Suppressor macrophage treated with lipopolysaccharide for 4 hours (primary cell): ENCODE measurements at regions not wholly inside any gene's neighbourhood (a gene's known extent, or its start where the extent isn't known, plus 50 kb on each side); places are given as distances from the start of the nearest gene placed in this dataset.
"Not testable (repeated sequence)": the region's sequence is repeated elsewhere in the genome, so short reads cannot be mapped to it uniquely, and the experiment has no call there.

Experiments used
- DNase-seq: peaks from one replicate; pipeline ENCODE4 v3.0.0-alpha.2; 2020

DNA sequence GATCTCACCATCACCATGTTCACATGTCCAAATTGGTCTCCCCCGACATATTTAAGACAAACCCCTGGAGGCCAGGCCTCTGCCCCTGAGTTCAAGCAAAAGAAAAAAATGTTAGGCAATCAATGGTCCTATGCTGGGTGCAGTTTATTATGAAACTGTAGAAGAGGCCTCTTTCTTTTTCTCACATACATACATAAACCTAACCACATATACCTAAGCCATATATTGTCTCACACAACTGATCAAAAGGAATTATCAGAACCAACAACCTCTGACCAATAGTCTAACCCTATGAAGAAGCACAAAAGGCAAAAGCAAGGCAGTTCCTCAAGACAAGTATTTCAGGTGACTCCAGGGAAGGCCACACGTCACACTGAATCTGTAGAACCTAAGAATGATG lies 49.9 kb downstream of the ILRUN start:
- no peak for DNase-seq

GRCh38 chr6:34645627-34646026 lies 50.9 kb downstream of the ILRUN start:
- DNase-seq: no peak

GRCh38 chr6:34644716-34645115 lies 51.9 kb downstream of the ILRUN start:
- peak; percentile 73 for DNase-seq

DNA sequence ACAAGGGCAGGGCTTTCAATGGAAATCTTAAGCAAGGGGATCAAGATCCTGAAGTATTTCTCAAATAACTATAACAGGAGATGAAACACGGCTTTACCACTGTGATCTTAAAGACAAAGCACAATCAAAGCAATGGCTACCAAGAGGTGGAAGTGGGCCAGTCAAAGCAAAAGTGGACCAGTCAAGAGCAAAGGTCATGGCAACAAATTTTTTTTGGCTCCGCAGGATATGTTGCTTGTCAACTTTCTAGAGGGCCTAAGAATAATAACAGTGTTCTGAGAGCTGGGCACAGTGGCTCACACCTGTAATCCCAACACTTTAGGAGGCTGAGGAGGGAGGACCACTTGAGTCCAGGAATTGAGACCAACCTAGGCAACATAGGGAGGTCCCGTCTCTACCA lies 54.1 kb downstream of the ILRUN start:
- DNase-seq: no peak

- not testable (repeated sequence) for DNase-seq
Measured at GRCh38 chr6:34640074-34640849, 56.3 kb downstream of the ILRUN start.

- DNase-seq: no peak
Measured at GRCh38 chr6:34638834-34639736, 57.5 kb downstream of the ILRUN start.

- no peak for DNase-seq
Measured at GRCh38 chr6:34633785-34634184, 62.8 kb downstream of the ILRUN start.

- DNase-seq: no peak
Measured at GRCh38 chr6:34633256-34633655, 63.3 kb downstream of the ILRUN start.

GRCh38 chr6:34630040-34630439 lies 66.5 kb downstream of the ILRUN start:
- peak; percentile 17 for DNase-seq

GRCh38 chr6:34627296-34627695 lies 69.3 kb downstream of the ILRUN start:
- DNase-seq: no peak

- DNase-seq: no peak
Measured at GRCh38 chr6:34618430-34619182, 62.5 kb upstream of the SPDEF start.

- DNase-seq: peak; percentile 36
Measured at GRCh38 chr6:34617231-34617630, 61.1 kb upstream of the SPDEF start.

DNA sequence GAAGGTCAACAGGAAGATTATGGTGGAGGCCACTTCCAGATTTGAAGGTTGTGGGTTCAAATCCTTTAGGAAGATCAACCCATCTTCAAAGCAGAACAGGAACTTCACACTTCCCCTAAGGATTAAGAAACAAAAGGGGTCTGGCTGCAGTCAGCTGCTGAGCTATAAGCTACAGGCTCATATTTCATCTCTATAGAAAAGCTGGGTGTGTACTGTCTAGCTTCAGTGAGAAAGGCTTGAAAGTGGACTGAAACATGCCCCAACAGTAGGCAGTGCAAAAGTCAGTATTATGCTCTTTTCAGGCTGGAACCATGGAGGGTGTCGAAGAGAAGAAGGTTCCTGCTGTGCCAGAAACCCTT lies 60.1 kb upstream of the SPDEF start:
- peak; percentile 22 for DNase-seq

DNA sequence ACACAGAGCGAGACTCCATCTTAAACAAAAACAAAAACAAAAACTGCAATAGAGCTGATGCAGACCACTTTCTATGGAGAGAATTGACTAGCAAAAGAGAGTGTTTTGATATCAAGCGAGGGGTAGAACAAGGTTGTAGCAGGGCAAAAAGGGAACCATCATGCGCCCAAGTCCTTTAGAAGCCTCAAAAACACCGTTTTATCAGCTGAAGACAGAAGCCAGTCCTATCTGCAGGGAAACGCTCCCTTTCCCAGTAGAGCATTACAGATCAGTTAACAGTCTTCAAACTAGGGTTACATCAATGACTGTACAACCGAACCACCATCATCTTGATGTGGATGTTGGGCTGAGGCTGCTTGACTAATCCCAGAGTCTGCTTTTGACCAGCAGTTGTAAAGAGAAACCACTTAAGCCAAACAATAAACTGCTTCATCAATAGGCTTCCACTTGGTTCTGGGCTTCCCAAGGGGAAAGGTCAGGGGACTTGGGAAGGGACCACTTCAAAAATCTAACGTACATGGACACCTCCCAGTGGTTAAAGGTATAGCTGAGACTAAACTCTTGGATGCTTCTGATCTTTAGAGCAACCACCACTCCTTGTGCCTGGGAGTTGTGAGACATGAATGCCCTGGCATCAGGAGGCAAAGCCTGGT lies 59.6 kb upstream of the SPDEF start:
- DNase-seq: no peak

DNA sequence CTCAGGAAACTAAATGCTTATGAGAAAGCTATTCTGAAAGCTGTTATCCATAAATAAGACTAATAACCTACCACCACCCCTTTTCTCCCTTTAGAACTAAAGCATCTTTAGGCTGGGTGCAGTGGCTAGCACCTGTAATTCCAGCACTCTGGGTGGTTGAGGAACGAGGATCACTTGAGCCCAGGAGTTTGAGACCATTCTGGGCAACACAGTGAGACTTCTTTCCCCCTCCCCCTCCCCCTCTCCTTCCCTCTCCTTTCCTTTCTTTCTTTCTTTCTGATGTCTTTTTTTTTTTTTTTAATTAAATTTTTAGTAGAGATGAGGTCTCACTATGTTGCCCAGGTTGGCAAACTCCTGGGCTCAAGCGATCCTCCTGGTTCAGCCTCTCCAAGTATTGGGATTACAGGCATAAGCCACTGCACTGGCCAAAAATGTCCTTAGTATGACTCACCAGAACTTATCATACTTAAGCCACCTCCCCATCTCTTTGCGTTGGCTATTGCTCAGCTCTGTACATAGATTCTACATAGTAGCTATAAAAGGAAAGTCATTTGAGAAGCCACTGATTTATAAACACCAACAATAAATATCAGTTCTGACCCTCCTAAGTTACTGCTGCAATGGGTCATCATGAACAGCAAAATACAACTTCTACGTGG lies 54.8 kb upstream of the SPDEF start:
- DNase-seq: peak; percentile 40

- no peak for DNase-seq
Measured at GRCh38 chr6:34608321-34609091, 52.4 kb upstream of the SPDEF start.

- DNase-seq: no peak
Measured at GRCh38 chr6:34606477-34607265, 50.5 kb upstream of the SPDEF start.
